ENCODE measurements at regions not wholly inside any gene's neighbourhood (a gene's known extent, or its start where the extent isn't known, plus 50 kb on each side); places are given as distances from the start of the nearest gene placed in this dataset.

DNA sequence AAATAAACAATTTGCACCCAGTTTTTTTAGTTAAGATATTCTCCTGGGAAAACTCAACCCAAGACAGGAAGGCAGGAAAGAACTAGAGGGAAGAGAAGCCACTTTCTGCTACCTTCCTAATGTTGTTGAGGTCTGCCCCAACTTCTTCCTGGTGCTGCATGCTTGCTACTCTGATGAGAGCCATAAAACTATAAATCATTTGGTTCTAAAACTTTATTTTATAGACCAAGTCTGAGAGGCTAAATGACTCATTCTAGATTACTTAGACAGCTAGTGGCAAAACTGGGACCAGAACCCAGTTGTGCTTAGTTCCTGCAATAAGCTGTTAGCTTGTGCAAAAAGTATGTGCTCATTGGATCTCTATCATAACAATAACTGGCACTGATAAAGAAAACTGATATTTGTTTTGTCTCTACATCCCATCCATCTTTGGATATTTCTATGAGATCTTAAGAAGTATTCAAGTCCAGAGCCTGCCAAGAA is 344.9 kb upstream of the SLC14A2 start:
- Histone ChIP-seq H3K27me3 (no peaks in the 10 kb centered on the region), H3K36me3 (no peaks in the 10 kb centered on the region), H3K4me1 (no peaks in the 10 kb centered on the region), H3K9me3 (peaks cover 0 to 3% (median 0%) of the 10 kb centered on the region in 4 donors), H3K27ac (no peak overlapping the region), H3K4me3 (no peak overlapping the region)
- DNase-seq = no peak
- TF ChIP-seq POLR2AphosphoS5 (IDR thresholded peaks at IDR 0.05) = no peak
- TF ChIP-seq, protein P1, sequence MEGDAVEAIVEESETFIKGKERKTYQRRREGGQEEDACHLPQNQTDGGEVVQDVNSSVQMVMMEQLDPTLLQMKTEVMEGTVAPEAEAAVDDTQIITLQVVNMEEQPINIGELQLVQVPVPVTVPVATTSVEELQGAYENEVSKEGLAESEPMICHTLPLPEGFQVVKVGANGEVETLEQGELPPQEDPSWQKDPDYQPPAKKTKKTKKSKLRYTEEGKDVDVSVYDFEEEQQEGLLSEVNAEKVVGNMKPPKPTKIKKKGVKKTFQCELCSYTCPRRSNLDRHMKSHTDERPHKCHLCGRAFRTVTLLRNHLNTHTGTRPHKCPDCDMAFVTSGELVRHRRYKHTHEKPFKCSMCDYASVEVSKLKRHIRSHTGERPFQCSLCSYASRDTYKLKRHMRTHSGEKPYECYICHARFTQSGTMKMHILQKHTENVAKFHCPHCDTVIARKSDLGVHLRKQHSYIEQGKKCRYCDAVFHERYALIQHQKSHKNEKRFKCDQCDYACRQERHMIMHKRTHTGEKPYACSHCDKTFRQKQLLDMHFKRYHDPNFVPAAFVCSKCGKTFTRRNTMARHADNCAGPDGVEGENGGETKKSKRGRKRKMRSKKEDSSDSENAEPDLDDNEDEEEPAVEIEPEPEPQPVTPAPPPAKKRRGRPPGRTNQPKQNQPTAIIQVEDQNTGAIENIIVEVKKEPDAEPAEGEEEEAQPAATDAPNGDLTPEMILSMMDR (IDR thresholded peaks at IDR 0.05) = no peak
- TF ChIP-seq POLR2A (IDR thresholded peaks at IDR 0.05) = no peak
- no peak for TF ChIP-seq EP300 (IDR thresholded peaks at IDR 0.05)
- intact Hi-C loops (cut with DNase I; ENCODE audit: low total_unique reads) = no loop called here

DNA sequence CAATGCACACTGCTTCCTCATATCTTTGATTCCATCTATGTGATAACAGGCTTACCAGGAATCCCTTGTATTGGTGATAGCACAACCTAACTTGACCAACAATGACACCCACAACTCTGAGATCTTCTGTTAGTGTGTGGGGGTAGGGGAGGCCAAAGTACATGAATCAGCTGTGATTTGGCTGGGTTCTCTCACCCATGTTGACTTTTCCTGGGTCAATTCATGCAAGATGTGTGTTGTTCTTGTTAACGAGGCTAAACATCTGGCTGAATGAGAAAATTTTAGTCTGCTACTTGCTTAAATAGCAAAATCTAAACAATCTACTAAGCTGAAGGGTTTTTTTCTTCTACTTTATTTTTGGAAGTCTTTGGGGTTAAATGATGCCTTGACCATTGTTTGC is 341.2 kb upstream of the SLC14A2 start:
- WGBS, 5 donors = 33 to 52% (median 34%) methylated on average over 1 of the region's 1 CpG
- TF ChIP-seq POLR2A (IDR thresholded peaks at IDR 0.05) (no peak), EP300 (IDR thresholded peaks at IDR 0.05) (no peak), POLR2AphosphoS5 (IDR thresholded peaks at IDR 0.05) (no peak)
- TF ChIP-seq, protein P1 (IDR thresholded peaks at IDR 0.05) = no peak
- Histone ChIP-seq H3K27ac (no peak overlapping the region), H3K9me3 (peaks cover 0 to 5% (median 0%) of the 10 kb centered on the region in 4 donors), H3K36me3 (no peaks in the 10 kb centered on the region), H3K4me1 (no peaks in the 10 kb centered on the region), H3K27me3 (no peaks in the 10 kb centered on the region), H3K4me3 (no peak overlapping the region)
- no peak for DNase-seq
- intact Hi-C loops (cut with DNase I; ENCODE audit: low total_unique reads) = no loop called here

- no peak overlapping the region for H3K4me3 ChIP-seq
- WGBS, 5 donors = 59 to 78% (median 74%) methylated on average over 5 of the region's 5 CpGs
- no peaks in the 10 kb centered on the region for H3K4me1 ChIP-seq
- intact Hi-C loops (cut with DNase I; ENCODE audit: low total_unique reads) = no loop called here
- H3K27ac ChIP-seq = no peak overlapping the region
- H3K9me3 ChIP-seq = peaks cover 0 to 5% (median 0%) of the 10 kb centered on the region in 4 donors
- peak in 1 of 2 donors; percentile 18 for DNase-seq
- H3K36me3 ChIP-seq = no peaks in the 10 kb centered on the region
- TF ChIP-seq POLR2A (IDR thresholded peaks at IDR 0.05) = no peak
- TF ChIP-seq, protein P1 (IDR thresholded peaks at IDR 0.05) = peak in 5 of 7 experiments; percentile 27 to 80 (median 75)
- no peaks in the 10 kb centered on the region for H3K27me3 ChIP-seq
Observed at GRCh38 chr18:45275367-45276113, 339.7 kb upstream of the SLC14A2 start.

GRCh38 chr18:45276878-45277277 is 338.4 kb upstream of the SLC14A2 start:
- no peaks in the 10 kb centered on the region for H3K36me3 ChIP-seq
- peaks cover 0 to 5% (median 0%) of the 10 kb centered on the region in 4 donors for H3K9me3 ChIP-seq
- DNase-seq = no peak
- H3K4me1 ChIP-seq = no peaks in the 10 kb centered on the region
- H3K27ac ChIP-seq = no peak overlapping the region
- H3K4me3 ChIP-seq = no peak overlapping the region
- intact Hi-C loops (cut with DNase I; ENCODE audit: low total_unique reads) = no loop called here
- TF ChIP-seq, protein P1 (IDR thresholded peaks at IDR 0.05) = no peak
- TF ChIP-seq POLR2AphosphoS5 (IDR thresholded peaks at IDR 0.05) (no peak), EP300 (IDR thresholded peaks at IDR 0.05) (no peak), POLR2A (IDR thresholded peaks at IDR 0.05) (no peak)
- H3K27me3 ChIP-seq = no peaks in the 10 kb centered on the region
- WGBS, 5 donors = 90 to 95% (median 93%) methylated on average over 3 of the region's 3 CpGs

All from stomach (tissue), 8 donors.